ENCODE measurements at regions not wholly inside any gene's neighbourhood (a gene's known extent, or its start where the extent isn't known, plus 50 kb on each side); places are given as distances from the start of the nearest gene placed in this dataset.

GRCh38 chr11:127330044-127330443 lies 329.5 kb upstream of the KIRREL3 start:
- DNase-seq (ENCODE audit: low read depth), result no peak

GRCh38 chr11:127308291-127308690 lies 307.7 kb upstream of the KIRREL3 start:
- DNase-seq (ENCODE audit: low read depth), result no peak

- no peak for DNase-seq (ENCODE audit: low read depth)
Measured at GRCh38 chr11:127307700-127308099, 307.1 kb upstream of the KIRREL3 start.

- no peak for DNase-seq (ENCODE audit: low read depth)
Measured at GRCh38 chr11:127304634-127305033, 304.1 kb upstream of the KIRREL3 start.

GRCh38 chr11:127288926-127289325 lies 288.4 kb upstream of the KIRREL3 start:
- DNase-seq (ENCODE audit: low read depth), result no peak

GRCh38 chr11:127281534-127281933 lies 281.0 kb upstream of the KIRREL3 start:
- DNase-seq (ENCODE audit: low read depth), result no peak

- no peak for DNase-seq (ENCODE audit: low read depth)
Measured at GRCh38 chr11:127275774-127276173, 275.2 kb upstream of the KIRREL3 start.

- no peak for DNase-seq (ENCODE audit: low read depth)
Measured at GRCh38 chr11:127274328-127274676, 273.7 kb upstream of the KIRREL3 start.

- DNase-seq (ENCODE audit: low read depth), result no peak
Measured at GRCh38 chr11:127273593-127274327, 273.2 kb upstream of the KIRREL3 start.

GRCh38 chr11:127270851-127271250 lies 270.3 kb upstream of the KIRREL3 start:
- DNase-seq (ENCODE audit: low read depth), result no peak

- no peak for DNase-seq (ENCODE audit: low read depth)
Measured at GRCh38 chr11:127269911-127270310, 269.3 kb upstream of the KIRREL3 start.

GRCh38 chr11:127268932-127269331 lies 268.4 kb upstream of the KIRREL3 start:
- DNase-seq (ENCODE audit: low read depth), result no peak

GRCh38 chr11:127268521-127268920 lies 268.0 kb upstream of the KIRREL3 start:
- DNase-seq (ENCODE audit: low read depth), result no peak

- DNase-seq (ENCODE audit: low read depth), result no peak
Measured at GRCh38 chr11:127259102-127259501, 258.5 kb upstream of the KIRREL3 start.

GRCh38 chr11:127255209-127255608 lies 254.6 kb upstream of the KIRREL3 start:
- DNase-seq (ENCODE audit: low read depth), result no peak

GRCh38 chr11:127252321-127252720 lies 251.8 kb upstream of the KIRREL3 start:
- no peak for DNase-seq (ENCODE audit: low read depth)

- DNase-seq (ENCODE audit: low read depth), result no peak
Measured at GRCh38 chr11:127249576-127249975, 249.0 kb upstream of the KIRREL3 start.

GRCh38 chr11:127248476-127248875 lies 247.9 kb upstream of the KIRREL3 start:
- no peak for DNase-seq (ENCODE audit: low read depth)

GRCh38 chr11:127247261-127247851 lies 246.8 kb upstream of the KIRREL3 start:
- DNase-seq (ENCODE audit: low read depth), result no peak

- DNase-seq (ENCODE audit: low read depth), result no peak
Measured at GRCh38 chr11:127242676-127243075, 242.1 kb upstream of the KIRREL3 start.

- no peak for DNase-seq (ENCODE audit: low read depth)
Measured at GRCh38 chr11:127238321-127238720, 237.8 kb upstream of the KIRREL3 start.

- no peak for DNase-seq (ENCODE audit: low read depth)
Measured at GRCh38 chr11:127236776-127237175, 236.2 kb upstream of the KIRREL3 start.

GRCh38 chr11:127233998-127234397 lies 233.4 kb upstream of the KIRREL3 start:
- DNase-seq (ENCODE audit: low read depth), result no peak

GRCh38 chr11:127230392-127230791 lies 229.8 kb upstream of the KIRREL3 start:
- DNase-seq (ENCODE audit: low read depth), result no peak

All from T-helper 22 cell (primary cell).